ENCODE measurements at regions not wholly inside any gene's neighbourhood (a gene's known extent, or its start where the extent isn't known, plus 50 kb on each side); places are given as distances from the start of the nearest gene placed in this dataset.

DNA sequence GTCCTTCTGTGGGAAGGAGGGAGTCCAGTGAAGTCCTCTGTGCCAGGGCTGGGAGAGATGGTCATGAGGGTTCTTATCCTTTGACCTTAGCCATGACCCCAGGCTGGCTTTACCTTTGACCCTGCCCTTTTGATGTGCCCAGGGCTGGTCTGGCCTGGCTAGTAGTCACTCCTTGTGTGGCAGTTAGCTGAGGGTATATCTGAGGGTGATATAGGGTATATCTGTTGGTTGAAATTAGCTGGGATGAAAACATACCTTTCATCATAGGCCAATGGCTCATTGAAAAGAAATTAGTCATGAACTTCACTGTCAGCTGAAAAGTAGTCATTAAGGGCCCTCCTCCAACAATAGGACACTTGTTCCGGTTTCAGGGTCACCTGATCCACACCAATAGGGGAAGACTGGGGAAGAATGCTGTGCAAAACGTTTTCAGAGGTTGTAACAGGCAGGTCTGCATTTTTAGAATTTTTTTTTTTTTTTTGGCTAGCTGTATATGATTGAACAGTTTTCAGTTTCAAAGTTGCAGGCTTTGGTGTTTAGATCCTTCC lies 74.6 kb upstream of the STOX2 start:
- H3K9ac ChIP-seq = no peak overlapping the region

DNA sequence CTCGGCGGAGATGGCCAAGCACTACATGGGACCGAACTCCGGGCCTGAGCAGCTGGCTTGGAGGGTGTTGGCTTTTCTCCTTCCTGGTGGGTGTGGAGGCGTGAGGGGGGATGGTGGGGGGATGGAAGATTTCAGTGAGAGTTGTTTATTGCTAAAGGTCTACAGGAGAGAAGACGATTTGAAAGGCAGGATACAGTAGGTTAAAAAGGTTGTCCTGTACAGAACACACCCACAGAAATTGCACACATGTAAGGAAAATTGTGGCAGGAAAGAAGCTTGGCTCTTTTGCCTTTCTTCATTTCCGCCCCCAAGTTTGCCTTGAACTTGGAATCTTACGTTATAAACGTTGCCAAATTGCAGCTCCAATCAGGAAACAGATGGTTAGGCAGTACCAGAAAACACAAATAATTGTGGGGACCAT lies 74.1 kb upstream of the STOX2 start:
- no peak for DNase-seq
- H3K9me3 ChIP-seq (ENCODE audit: low read depth) = no peaks in the 10 kb centered on the region
- no peak overlapping the region for H3K9ac ChIP-seq
- no peaks in the 10 kb centered on the region for H3K27me3 ChIP-seq (replicated peaks; ENCODE audit: insufficient read depth)
- no peak overlapping the region for H3K4me2 ChIP-seq (ENCODE audit: unreplicated experiment)
- H3K79me2 ChIP-seq (ENCODE audit: insufficient read depth) = no peaks in the 10 kb centered on the region
- no peak overlapping the region for H3K27ac ChIP-seq
- no peak overlapping the region for H2AFZ ChIP-seq
- in situ Hi-C loops (cut with MboI) = no loop called here
- H4K20me1 ChIP-seq (ENCODE audit: insufficient read depth) = no peaks in the 10 kb centered on the region
- H3K4me1 ChIP-seq (ENCODE audit: insufficient read depth) = no peaks in the 10 kb centered on the region
- no peak overlapping the region for H3K4me3 ChIP-seq
- no peaks in the 10 kb centered on the region for H3K9me2 ChIP-seq (ENCODE audit: insufficient read depth)
- TF ChIP-seq EZH2phosphoT487 (IDR thresholded peaks at IDR 0.05; ENCODE audit: insufficient read depth, low read depth) = no peak
- TF ChIP-seq EZH2 (IDR thresholded peaks at IDR 0.05; ENCODE audit: insufficient read depth, poor library complexity, severe bottlenecking) = no peak
- H3F3A ChIP-seq (ENCODE audit: insufficient read depth) = no peaks in the 10 kb centered on the region
- H3K36me3 ChIP-seq (ENCODE audit: low read depth) = no peaks in the 10 kb centered on the region
- WGBS, 2 experiments (ENCODE audit: low coverage in 1 of 2, low lambda C conversion rate in 2 of 2, missing lambda C conversion rate in 2 of 2) = 11 to 15% methylated on average over 9 of the region's 9 CpGs

More for the DNA sequence above, 74.6 kb upstream of the STOX2 start:
- Histone ChIP-seq H3K9me3 (ENCODE audit: low read depth) (no peaks in the 10 kb centered on the region), H3K4me3 (no peak overlapping the region), H4K20me1 (ENCODE audit: insufficient read depth) (no peaks in the 10 kb centered on the region), H3K79me2 (ENCODE audit: insufficient read depth) (no peaks in the 10 kb centered on the region), H3K27me3 (replicated peaks; ENCODE audit: insufficient read depth) (no peaks in the 10 kb centered on the region), H3K4me2 (ENCODE audit: unreplicated experiment) (no peak overlapping the region), H3K27ac (no peak overlapping the region), H3K9me2 (ENCODE audit: insufficient read depth) (no peaks in the 10 kb centered on the region), H3K4me1 (ENCODE audit: insufficient read depth) (no peaks in the 10 kb centered on the region), H3K36me3 (ENCODE audit: low read depth) (no peaks in the 10 kb centered on the region), H2AFZ (no peak overlapping the region), H3F3A (ENCODE audit: insufficient read depth) (no peaks in the 10 kb centered on the region)
- WGBS, 2 experiments (ENCODE audit: low coverage in 1 of 2, low lambda C conversion rate in 2 of 2, missing lambda C conversion rate in 2 of 2) = 17 to 19% methylated on average over 2 of the region's 2 CpGs
- DNase-seq = no peak
- in situ Hi-C loops (cut with MboI) = no loop called here
- TF ChIP-seq EZH2phosphoT487 (IDR thresholded peaks at IDR 0.05; ENCODE audit: insufficient read depth, low read depth) (no peak), EZH2 (IDR thresholded peaks at IDR 0.05; ENCODE audit: insufficient read depth, poor library complexity, severe bottlenecking) (no peak)

DNA sequence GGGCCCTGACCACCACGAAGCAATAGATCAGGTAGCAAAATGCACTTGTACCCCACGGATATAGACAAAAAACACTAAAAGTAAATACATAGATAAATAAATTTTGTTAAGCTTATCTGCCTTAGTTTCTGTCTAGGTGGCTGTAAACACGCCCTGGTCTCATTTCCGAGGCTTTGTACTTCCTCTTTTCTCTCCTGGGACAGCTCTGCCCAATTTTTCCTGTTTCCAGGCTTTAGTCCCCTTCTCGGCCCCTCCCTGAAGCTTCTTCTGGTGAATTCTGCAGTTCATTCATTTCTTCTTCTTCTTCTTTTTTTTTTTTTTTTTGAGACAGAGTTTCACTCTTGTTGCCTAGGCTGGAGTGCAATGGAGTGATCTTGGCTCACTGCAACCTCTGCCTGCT lies 73.4 kb upstream of the STOX2 start:
- DNase-seq = no peak
- no peaks in the 10 kb centered on the region for H3K36me3 ChIP-seq (ENCODE audit: low read depth)

DNA sequence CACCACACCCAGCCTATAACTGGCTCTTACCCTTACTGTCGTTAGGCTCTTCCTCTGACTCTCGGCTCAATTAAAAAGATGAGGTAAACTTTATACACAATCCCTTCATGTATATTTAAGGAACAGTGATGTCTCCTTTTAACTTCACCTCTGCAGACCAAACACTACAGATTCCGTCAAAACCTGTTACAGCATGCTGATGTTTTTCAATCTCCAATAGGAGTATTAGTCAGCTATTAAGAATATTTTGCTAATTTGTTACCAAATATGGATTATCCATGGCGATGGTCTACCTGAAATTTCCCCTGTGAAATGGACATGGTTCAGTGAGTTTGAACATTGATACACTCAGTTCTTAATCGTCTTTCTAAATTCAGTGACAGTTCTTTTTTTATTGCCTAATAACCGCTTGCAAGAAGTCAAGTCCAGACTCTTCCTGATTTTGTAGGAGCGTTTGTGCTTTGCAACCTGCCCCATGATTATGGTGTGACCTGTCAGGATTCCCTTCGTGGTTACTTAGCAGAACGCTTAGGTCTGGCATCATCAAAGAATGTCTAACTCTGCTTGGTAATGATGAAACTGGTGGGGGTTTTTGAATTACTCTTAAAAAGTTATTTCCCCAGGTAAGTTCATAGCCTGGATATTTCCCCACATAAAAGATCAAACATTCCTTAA lies 72.2 kb upstream of the STOX2 start:
- no peak overlapping the region for H3K9ac ChIP-seq
- no peaks in the 10 kb centered on the region for H3K27me3 ChIP-seq (replicated peaks; ENCODE audit: insufficient read depth)
- H3K27ac ChIP-seq = no peak overlapping the region
- no peak overlapping the region for H3K4me2 ChIP-seq (ENCODE audit: unreplicated experiment)
- H3K36me3 ChIP-seq (ENCODE audit: low read depth) = no peaks in the 10 kb centered on the region
- H4K20me1 ChIP-seq (ENCODE audit: insufficient read depth) = no peaks in the 10 kb centered on the region
- no peaks in the 10 kb centered on the region for H3K4me1 ChIP-seq (ENCODE audit: insufficient read depth)
- in situ Hi-C loops (cut with MboI) = no loop called here
- no peak overlapping the region for H2AFZ ChIP-seq
- H3K9me2 ChIP-seq (ENCODE audit: insufficient read depth) = no peaks in the 10 kb centered on the region
- no peak for DNase-seq
- H3F3A ChIP-seq (ENCODE audit: insufficient read depth) = no peaks in the 10 kb centered on the region
- no peaks in the 10 kb centered on the region for H3K79me2 ChIP-seq (ENCODE audit: insufficient read depth)
- no peaks in the 10 kb centered on the region for H3K9me3 ChIP-seq (ENCODE audit: low read depth)
- no peak overlapping the region for H3K4me3 ChIP-seq
- no peak for TF ChIP-seq EZH2phosphoT487 (IDR thresholded peaks at IDR 0.05; ENCODE audit: insufficient read depth, low read depth)
- WGBS, 2 experiments (ENCODE audit: low coverage in 1 of 2, low lambda C conversion rate in 2 of 2, missing lambda C conversion rate in 2 of 2) = 54 to 55% methylated on average over 9 of the region's 9 CpGs

More for the DNA sequence above, 73.4 kb upstream of the STOX2 start:
- WGBS, 2 experiments (ENCODE audit: low coverage in 1 of 2, low lambda C conversion rate in 2 of 2, missing lambda C conversion rate in 2 of 2) = 53 to 59% methylated on average over 5 of the region's 5 CpGs
- Histone ChIP-seq H3K4me2 (ENCODE audit: unreplicated experiment) (no peak overlapping the region), H3K9me2 (ENCODE audit: insufficient read depth) (no peaks in the 10 kb centered on the region), H3K4me3 (no peak overlapping the region), H3K79me2 (ENCODE audit: insufficient read depth) (no peaks in the 10 kb centered on the region), H3K4me1 (ENCODE audit: insufficient read depth) (no peaks in the 10 kb centered on the region), H3F3A (ENCODE audit: insufficient read depth) (no peaks in the 10 kb centered on the region), H3K27ac (no peak overlapping the region), H3K9me3 (ENCODE audit: low read depth) (no peaks in the 10 kb centered on the region), H3K9ac (no peak overlapping the region), H3K27me3 (replicated peaks; ENCODE audit: insufficient read depth) (no peaks in the 10 kb centered on the region), H2AFZ (no peak overlapping the region), H4K20me1 (ENCODE audit: insufficient read depth) (no peaks in the 10 kb centered on the region)
- in situ Hi-C loops (cut with MboI) = no loop called here
- TF ChIP-seq EZH2 (IDR thresholded peaks at IDR 0.05; ENCODE audit: insufficient read depth, poor library complexity, severe bottlenecking) = no peak
- TF ChIP-seq EZH2phosphoT487 (IDR thresholded peaks at IDR 0.05; ENCODE audit: insufficient read depth, low read depth) = no peak

Data from GM23248 (cell line).